ENCODE measurements at regions not wholly inside any gene's neighbourhood (a gene's known extent, or its start where the extent isn't known, plus 50 kb on each side); places are given as distances from the start of the nearest gene placed in this dataset.

DNA sequence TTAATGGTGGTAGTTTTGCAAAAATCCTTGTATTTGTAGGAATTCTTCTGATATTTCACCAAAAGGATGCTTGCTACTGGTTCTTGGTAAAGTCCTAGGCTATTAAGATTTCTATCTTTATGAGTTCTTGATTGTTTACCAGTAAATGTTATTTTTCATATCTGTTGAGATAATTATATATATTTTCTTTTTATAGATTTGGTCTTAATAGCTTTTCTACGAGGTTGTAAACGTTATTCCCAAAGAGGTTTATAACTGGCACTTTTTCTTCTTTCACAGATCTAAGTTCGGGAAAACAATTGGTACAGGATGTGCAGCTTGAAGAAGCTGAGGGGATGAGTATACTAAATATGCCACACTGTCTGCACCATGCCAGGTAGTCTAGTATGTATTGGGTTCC lies 55.1 kb upstream of the HBS1L start:
- no peak overlapping the region for H3K4me2 ChIP-seq (ENCODE audit: extremely low read depth, insufficient read depth, low read length)
- H2AFZ ChIP-seq (ENCODE audit: low read length): no peak overlapping the region
- H3K27ac ChIP-seq (ENCODE audit: insufficient read depth, low read length): no peak overlapping the region
- no peaks in the 10 kb centered on the region for H3K4me1 ChIP-seq (ENCODE audit: control insufficient read depth, extremely low read depth, insufficient read depth, low read length)
- H3K4me3 ChIP-seq (replicated peaks in 1 of 4; ENCODE audit: control extremely low read depth in 1 of 4, insufficient read depth in 1 of 4, low read depth in 3 of 4, low read length in 4 of 4): no peak overlapping the region
- no peaks in the 10 kb centered on the region for H4K20me1 ChIP-seq (ENCODE audit: control insufficient read depth, extremely low read depth, insufficient read depth, low read length)
- peaks cover 5% of the 10 kb centered on the region for H3K27me3 ChIP-seq (ENCODE audit: control insufficient read depth, insufficient read depth, low read length)
- H3K36me3 ChIP-seq (ENCODE audit: control insufficient read depth, insufficient read depth, low read length): no peaks in the 10 kb centered on the region
- TF ChIP-seq EZH2 (IDR thresholded peaks at IDR 0.05; ENCODE audit: low read length, missing control alignments): no peak
- H3K79me2 ChIP-seq (ENCODE audit: control insufficient read depth, insufficient read depth, low read length): no peaks in the 10 kb centered on the region
- no peak for DNase-seq (ENCODE audit: low read depth in 2 of 2)
- H3K9me3 ChIP-seq (ENCODE audit: control insufficient read depth, insufficient read depth, low read depth, low read length): no peaks in the 10 kb centered on the region
- no peak overlapping the region for H3K9ac ChIP-seq (ENCODE audit: insufficient read depth, low read length)

GRCh38 chr6:135108692-135109091 lies 54.1 kb upstream of the HBS1L start:
- Histone ChIP-seq H3K36me3 (ENCODE audit: control insufficient read depth, insufficient read depth, low read length) (no peaks in the 10 kb centered on the region), H3K9me3 (ENCODE audit: control insufficient read depth, insufficient read depth, low read depth, low read length) (no peaks in the 10 kb centered on the region), H3K4me3 (replicated peaks in 1 of 4; ENCODE audit: control extremely low read depth in 1 of 4, insufficient read depth in 1 of 4, low read depth in 3 of 4, low read length in 4 of 4) (no peak overlapping the region), H3K27ac (ENCODE audit: insufficient read depth, low read length) (no peak overlapping the region), H2AFZ (ENCODE audit: low read length) (no peak overlapping the region), H3K79me2 (ENCODE audit: control insufficient read depth, insufficient read depth, low read length) (no peaks in the 10 kb centered on the region), H3K27me3 (ENCODE audit: control insufficient read depth, insufficient read depth, low read length) (peaks cover 5% of the 10 kb centered on the region), H3K4me1 (ENCODE audit: control insufficient read depth, extremely low read depth, insufficient read depth, low read length) (no peaks in the 10 kb centered on the region), H4K20me1 (ENCODE audit: control insufficient read depth, extremely low read depth, insufficient read depth, low read length) (no peaks in the 10 kb centered on the region), H3K9ac (ENCODE audit: insufficient read depth, low read length) (no peak overlapping the region), H3K4me2 (ENCODE audit: extremely low read depth, insufficient read depth, low read length) (no peak overlapping the region)
- no peak for DNase-seq (ENCODE audit: low read depth in 2 of 2)
- no peak for TF ChIP-seq EZH2 (IDR thresholded peaks at IDR 0.05; ENCODE audit: low read length, missing control alignments)
- no peak for TF ChIP-seq CTCF (conservative IDR thresholded peaks at IDR 0.05 in 1 of 2, IDR thresholded peaks at IDR 0.05 in 1 of 2; ENCODE audit: low read depth in 1 of 2, low read length in 2 of 2)

GRCh38 chr6:135106611-135107010 lies 52.0 kb upstream of the HBS1L start:
- no peak for TF ChIP-seq EZH2 (IDR thresholded peaks at IDR 0.05; ENCODE audit: low read length, missing control alignments)
- no peak for TF ChIP-seq CTCF (conservative IDR thresholded peaks at IDR 0.05 in 1 of 2, IDR thresholded peaks at IDR 0.05 in 1 of 2; ENCODE audit: low read depth in 1 of 2, low read length in 2 of 2)
- Histone ChIP-seq H3K4me1 (ENCODE audit: control insufficient read depth, extremely low read depth, insufficient read depth, low read length) (no peaks in the 10 kb centered on the region), H3K4me2 (ENCODE audit: extremely low read depth, insufficient read depth, low read length) (no peak overlapping the region), H3K79me2 (ENCODE audit: control insufficient read depth, insufficient read depth, low read length) (no peaks in the 10 kb centered on the region), H3K9ac (ENCODE audit: insufficient read depth, low read length) (no peak overlapping the region), H3K9me3 (ENCODE audit: control insufficient read depth, insufficient read depth, low read depth, low read length) (no peaks in the 10 kb centered on the region), H2AFZ (ENCODE audit: low read length) (no peak overlapping the region), H4K20me1 (ENCODE audit: control insufficient read depth, extremely low read depth, insufficient read depth, low read length) (no peaks in the 10 kb centered on the region), H3K27ac (ENCODE audit: insufficient read depth, low read length) (no peak overlapping the region), H3K36me3 (ENCODE audit: control insufficient read depth, insufficient read depth, low read length) (no peaks in the 10 kb centered on the region), H3K27me3 (ENCODE audit: control insufficient read depth, insufficient read depth, low read length) (peaks cover 8% of the 10 kb centered on the region), H3K4me3 (replicated peaks in 1 of 4; ENCODE audit: control extremely low read depth in 1 of 4, insufficient read depth in 1 of 4, low read depth in 3 of 4, low read length in 4 of 4) (no peak overlapping the region)
- no peak for DNase-seq (ENCODE audit: low read depth in 2 of 2)
